ENCODE measurements at regions not wholly inside any gene's neighbourhood (a gene's known extent, or its start where the extent isn't known, plus 50 kb on each side); places are given as distances from the start of the nearest gene placed in this dataset.

DNA sequence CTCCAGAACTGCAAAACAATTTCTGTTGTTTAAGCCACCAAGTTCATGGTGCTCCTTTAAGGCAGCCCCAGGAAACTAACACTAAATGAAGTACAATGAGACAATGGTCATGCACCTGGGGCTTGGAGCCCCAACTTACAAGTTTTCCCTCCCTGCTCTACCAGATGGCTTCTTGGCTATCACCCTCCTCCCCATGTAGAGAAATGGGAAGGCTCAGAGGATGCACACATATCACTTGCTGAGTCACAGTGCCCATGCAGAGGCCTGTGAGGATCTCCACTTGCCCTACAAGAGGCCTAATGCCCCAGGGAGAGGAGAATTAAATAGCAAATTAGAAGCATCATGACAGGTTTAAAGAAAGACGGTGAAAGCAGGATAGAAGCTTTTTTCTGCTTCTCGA, 270.9 kb downstream of the TTC32 start:
- TF ChIP-seq, protein P1, sequence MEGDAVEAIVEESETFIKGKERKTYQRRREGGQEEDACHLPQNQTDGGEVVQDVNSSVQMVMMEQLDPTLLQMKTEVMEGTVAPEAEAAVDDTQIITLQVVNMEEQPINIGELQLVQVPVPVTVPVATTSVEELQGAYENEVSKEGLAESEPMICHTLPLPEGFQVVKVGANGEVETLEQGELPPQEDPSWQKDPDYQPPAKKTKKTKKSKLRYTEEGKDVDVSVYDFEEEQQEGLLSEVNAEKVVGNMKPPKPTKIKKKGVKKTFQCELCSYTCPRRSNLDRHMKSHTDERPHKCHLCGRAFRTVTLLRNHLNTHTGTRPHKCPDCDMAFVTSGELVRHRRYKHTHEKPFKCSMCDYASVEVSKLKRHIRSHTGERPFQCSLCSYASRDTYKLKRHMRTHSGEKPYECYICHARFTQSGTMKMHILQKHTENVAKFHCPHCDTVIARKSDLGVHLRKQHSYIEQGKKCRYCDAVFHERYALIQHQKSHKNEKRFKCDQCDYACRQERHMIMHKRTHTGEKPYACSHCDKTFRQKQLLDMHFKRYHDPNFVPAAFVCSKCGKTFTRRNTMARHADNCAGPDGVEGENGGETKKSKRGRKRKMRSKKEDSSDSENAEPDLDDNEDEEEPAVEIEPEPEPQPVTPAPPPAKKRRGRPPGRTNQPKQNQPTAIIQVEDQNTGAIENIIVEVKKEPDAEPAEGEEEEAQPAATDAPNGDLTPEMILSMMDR (IDR thresholded peaks at IDR 0.05; ENCODE audit: low read depth, low read length): no peak
- no peak for TF ChIP-seq POLR2A (IDR thresholded peaks at IDR 0.05; ENCODE audit: extremely low read depth, insufficient read length)
- TF ChIP-seq, protein P2, sequence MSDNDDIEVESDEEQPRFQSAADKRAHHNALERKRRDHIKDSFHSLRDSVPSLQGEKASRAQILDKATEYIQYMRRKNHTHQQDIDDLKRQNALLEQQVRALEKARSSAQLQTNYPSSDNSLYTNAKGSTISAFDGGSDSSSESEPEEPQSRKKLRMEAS (IDR thresholded peaks at IDR 0.05; ENCODE audit: low read depth, low read length): no peak
